HEK293 (cell line): ENCODE measurements at regions not wholly inside any gene's neighbourhood (a gene's known extent, or its start where the extent isn't known, plus 50 kb on each side); places are given as distances from the start of the nearest gene placed in this dataset.

Experiments
- CTCF ChIP-seq: fragments of 450-650 bp; formaldehyde crosslinking; IDR thresholded peaks from 2 replicates; pipeline ENCODE4 v1.5.1; 2016; ENCODE audit warnings: missing biosample characterization, missing genetic modification characterization
- MZF1 ChIP-seq: fragments of 450-650 bp; formaldehyde crosslinking; IDR thresholded peaks from 2 replicates; pipeline ENCODE4 v1.5.1; 2017; ENCODE audit warnings: missing biosample characterization, missing genetic modification characterization, borderline replicate concordance
- ZFP37 ChIP-seq: fragments of 450-650 bp; formaldehyde crosslinking; IDR thresholded peaks from 2 replicates; pipeline ENCODE4 v1.5.1; 2016; ENCODE audit warnings: missing biosample characterization, missing genetic modification characterization
- ZNF133 ChIP-seq: fragments of 450-650 bp; formaldehyde crosslinking; IDR thresholded peaks from 2 replicates; pipeline ENCODE4 v1.5.1; 2016; ENCODE audit warnings: missing biosample characterization, missing genetic modification characterization
- ZNF138 ChIP-seq: fragments of 450-650 bp; formaldehyde crosslinking; IDR thresholded peaks from 2 replicates; pipeline ENCODE4 v1.5.1; 2016; ENCODE audit warnings: missing biosample characterization, missing genetic modification characterization, borderline replicate concordance
- ZNF621 ChIP-seq: fragments of 450-650 bp; formaldehyde crosslinking; IDR thresholded peaks from 2 replicates; pipeline ENCODE4 v1.5.1; 2017; ENCODE audit warnings: missing biosample characterization, missing genetic modification characterization

- TF ChIP-seq ZFP37 (tag by site-specific recombination), result no peak
- TF ChIP-seq CTCF (tag by site-specific recombination), result no peak
- no peak for TF ChIP-seq MZF1
- TF ChIP-seq ZNF133 (tag by site-specific recombination), result no peak
- TF ChIP-seq ZNF138 (tag by site-specific recombination), result no peak
- TF ChIP-seq ZNF621 (tag by site-specific recombination), result no peak
Measured at GRCh38 chr1:188895611-188896010, 1582.1 kb downstream of the BRINP3 start.
